ENCODE measurements at regions not wholly inside any gene's neighbourhood (a gene's known extent, or its start where the extent isn't known, plus 50 kb on each side); places are given as distances from the start of the nearest gene placed in this dataset.

GRCh38 chr5:133905424-133905823 is 63.0 kb downstream of the C5orf15 start:
- Histone ChIP-seq H3K9ac (ENCODE audit: low read depth, low read length) (no peak overlapping the region), H3K36me3 (ENCODE audit: insufficient read depth, low read length) (no peaks in the 10 kb centered on the region), H3K9me3 (replicated peaks; ENCODE audit: low read length) (no peaks in the 10 kb centered on the region), H3K27me3 (ENCODE audit: control insufficient read depth, insufficient read depth, low read length) (peaks cover 5% of the 10 kb centered on the region), H3K4me3 (ENCODE audit: low read length) (no peak overlapping the region), H3K4me2 (ENCODE audit: low read length) (no peak overlapping the region), H3K4me1 (ENCODE audit: control insufficient read depth, insufficient read depth, low read length) (no peaks in the 10 kb centered on the region)

- Histone ChIP-seq H3K4me1 (ENCODE audit: control insufficient read depth, insufficient read depth, low read length) (no peaks in the 10 kb centered on the region), H3K27me3 (ENCODE audit: control insufficient read depth, insufficient read depth, low read length) (peaks cover 7% of the 10 kb centered on the region)
These were observed 63.8 kb downstream of the C5orf15 start for GRCh38 chr5:133904641-133905040.

GRCh38 chr5:133902511-133903118 is 65.8 kb downstream of the C5orf15 start:
- Histone ChIP-seq H3K4me2 (ENCODE audit: low read length) (no peak overlapping the region), H3K4me1 (ENCODE audit: control insufficient read depth, insufficient read depth, low read length) (no peaks in the 10 kb centered on the region), H3K9me3 (replicated peaks; ENCODE audit: low read length) (no peaks in the 10 kb centered on the region), H3K36me3 (ENCODE audit: insufficient read depth, low read length) (no peaks in the 10 kb centered on the region), H3K27me3 (ENCODE audit: control insufficient read depth, insufficient read depth, low read length) (peaks cover 21% of the 10 kb centered on the region), H3K4me3 (ENCODE audit: low read length) (no peak overlapping the region), H3K9ac (ENCODE audit: low read depth, low read length) (no peak overlapping the region)

More at GRCh38 chr5:133904641-133905040, 63.8 kb downstream of the C5orf15 start:
- Histone ChIP-seq H3K36me3 (ENCODE audit: insufficient read depth, low read length) (no peaks in the 10 kb centered on the region), H3K4me2 (ENCODE audit: low read length) (no peak overlapping the region), H3K4me3 (ENCODE audit: low read length) (no peak overlapping the region), H3K9ac (ENCODE audit: low read depth, low read length) (no peak overlapping the region), H3K9me3 (replicated peaks; ENCODE audit: low read length) (no peaks in the 10 kb centered on the region)

- Histone ChIP-seq H3K27me3 (ENCODE audit: control insufficient read depth, insufficient read depth, low read length) (peaks cover 27% of the 10 kb centered on the region), H3K4me1 (ENCODE audit: control insufficient read depth, insufficient read depth, low read length) (no peaks in the 10 kb centered on the region), H3K4me3 (ENCODE audit: low read length) (no peak overlapping the region), H3K9me3 (replicated peaks; ENCODE audit: low read length) (no peaks in the 10 kb centered on the region), H3K36me3 (ENCODE audit: insufficient read depth, low read length) (no peaks in the 10 kb centered on the region), H3K9ac (ENCODE audit: low read depth, low read length) (no peak overlapping the region), H3K4me2 (ENCODE audit: low read length) (no peak overlapping the region)
These were observed 67.7 kb downstream of the C5orf15 start for GRCh38 chr5:133900534-133901270.

- Histone ChIP-seq H3K9ac (ENCODE audit: low read depth, low read length) (no peak overlapping the region), H3K4me1 (ENCODE audit: control insufficient read depth, insufficient read depth, low read length) (no peaks in the 10 kb centered on the region), H3K27me3 (ENCODE audit: control insufficient read depth, insufficient read depth, low read length) (peaks cover 25% of the 10 kb centered on the region), H3K4me3 (ENCODE audit: low read length) (no peak overlapping the region), H3K4me2 (ENCODE audit: low read length) (no peak overlapping the region), H3K36me3 (ENCODE audit: insufficient read depth, low read length) (no peaks in the 10 kb centered on the region), H3K9me3 (replicated peaks; ENCODE audit: low read length) (no peaks in the 10 kb centered on the region)
These were observed 68.9 kb downstream of the C5orf15 start for GRCh38 chr5:133899506-133899905.

GRCh38 chr5:133898440-133898839 is 70.0 kb downstream of the C5orf15 start:
- Histone ChIP-seq H3K9ac (ENCODE audit: low read depth, low read length) (no peak overlapping the region), H3K9me3 (replicated peaks; ENCODE audit: low read length) (no peaks in the 10 kb centered on the region), H3K4me3 (ENCODE audit: low read length) (no peak overlapping the region), H3K27me3 (ENCODE audit: control insufficient read depth, insufficient read depth, low read length) (peaks cover 32% of the 10 kb centered on the region), H3K4me1 (ENCODE audit: control insufficient read depth, insufficient read depth, low read length) (no peaks in the 10 kb centered on the region), H3K4me2 (ENCODE audit: low read length) (no peak overlapping the region), H3K36me3 (ENCODE audit: insufficient read depth, low read length) (no peaks in the 10 kb centered on the region)

GRCh38 chr5:133897431-133897830 is 71.0 kb downstream of the C5orf15 start:
- no peak overlapping the region for H3K9ac ChIP-seq (ENCODE audit: low read depth, low read length)
- no peaks in the 10 kb centered on the region for H3K4me1 ChIP-seq (ENCODE audit: control insufficient read depth, insufficient read depth, low read length)
- no peaks in the 10 kb centered on the region for H3K36me3 ChIP-seq (ENCODE audit: insufficient read depth, low read length)
- no peak overlapping the region for H3K4me3 ChIP-seq (ENCODE audit: low read length)
- H3K9me3 ChIP-seq (replicated peaks; ENCODE audit: low read length), result no peaks in the 10 kb centered on the region
- H3K4me2 ChIP-seq (ENCODE audit: low read length), result no peak overlapping the region
- peaks cover 37% of the 10 kb centered on the region for H3K27me3 ChIP-seq (ENCODE audit: control insufficient read depth, insufficient read depth, low read length)

GRCh38 chr5:133896873-133897272 is 71.6 kb downstream of the C5orf15 start:
- Histone ChIP-seq H3K4me3 (ENCODE audit: low read length) (no peak overlapping the region), H3K9ac (ENCODE audit: low read depth, low read length) (no peak overlapping the region), H3K36me3 (ENCODE audit: insufficient read depth, low read length) (no peaks in the 10 kb centered on the region), H3K9me3 (replicated peaks; ENCODE audit: low read length) (no peaks in the 10 kb centered on the region), H3K4me1 (ENCODE audit: control insufficient read depth, insufficient read depth, low read length) (no peaks in the 10 kb centered on the region), H3K27me3 (ENCODE audit: control insufficient read depth, insufficient read depth, low read length) (peaks cover 37% of the 10 kb centered on the region), H3K4me2 (ENCODE audit: low read length) (no peak overlapping the region)

- H3K27me3 ChIP-seq (ENCODE audit: control insufficient read depth, insufficient read depth, low read length), result peaks cover 37% of the 10 kb centered on the region
- no peak overlapping the region for H3K9ac ChIP-seq (ENCODE audit: low read depth, low read length)
- H3K4me2 ChIP-seq (ENCODE audit: low read length), result no peak overlapping the region
- no peaks in the 10 kb centered on the region for H3K36me3 ChIP-seq (ENCODE audit: insufficient read depth, low read length)
- H3K4me1 ChIP-seq (ENCODE audit: control insufficient read depth, insufficient read depth, low read length), result no peaks in the 10 kb centered on the region
- H3K4me3 ChIP-seq (ENCODE audit: low read length), result no peak overlapping the region
- H3K9me3 ChIP-seq (replicated peaks; ENCODE audit: low read length), result no peaks in the 10 kb centered on the region
These were observed 72.2 kb downstream of the C5orf15 start for GRCh38 chr5:133895979-133896845.

- peaks cover 44% of the 10 kb centered on the region for H3K27me3 ChIP-seq (ENCODE audit: control insufficient read depth, insufficient read depth, low read length)
- H3K4me3 ChIP-seq (ENCODE audit: low read length), result no peak overlapping the region
- H3K9me3 ChIP-seq (replicated peaks; ENCODE audit: low read length), result no peaks in the 10 kb centered on the region
- no peaks in the 10 kb centered on the region for H3K36me3 ChIP-seq (ENCODE audit: insufficient read depth, low read length)
- no peaks in the 10 kb centered on the region for H3K4me1 ChIP-seq (ENCODE audit: control insufficient read depth, insufficient read depth, low read length)
- no peak overlapping the region for H3K9ac ChIP-seq (ENCODE audit: low read depth, low read length)
- no peak overlapping the region for H3K4me2 ChIP-seq (ENCODE audit: low read length)
These were observed 74.3 kb downstream of the C5orf15 start for GRCh38 chr5:133894143-133894542.

GRCh38 chr5:133892774-133893173 is 75.7 kb downstream of the C5orf15 start:
- Histone ChIP-seq H3K9me3 (replicated peaks; ENCODE audit: low read length) (no peaks in the 10 kb centered on the region), H3K27me3 (ENCODE audit: control insufficient read depth, insufficient read depth, low read length) (peaks cover 32% of the 10 kb centered on the region), H3K4me3 (ENCODE audit: low read length) (no peak overlapping the region), H3K36me3 (ENCODE audit: insufficient read depth, low read length) (no peaks in the 10 kb centered on the region), H3K4me2 (ENCODE audit: low read length) (no peak overlapping the region), H3K9ac (ENCODE audit: low read depth, low read length) (no peak overlapping the region), H3K4me1 (ENCODE audit: control insufficient read depth, insufficient read depth, low read length) (no peaks in the 10 kb centered on the region)
